Esophagus muscularis mucosa (tissue), 4 donors: ENCODE measurements at regions not wholly inside any gene's neighbourhood (a gene's known extent, or its start where the extent isn't known, plus 50 kb on each side); places are given as distances from the start of the nearest gene placed in this dataset.

ENCODE experiments used
- CTCF ChIP-seq, 3 experiments: fragments of 200-600 bp in 2 of 3; fragments of 450-650 bp in 1 of 3; sonication (generic) in 2 of 3; IDR thresholded peaks; one replicate each; pipeline ENCODE4 v1.5.1; 2017 to 2019; ENCODE audit warnings: antibody characterized with exemption in 3 of 3, mild to moderate bottlenecking in 2 of 3, moderate library complexity in 1 of 3
- EP300 ChIP-seq: sonication (generic); formaldehyde crosslinking; IDR thresholded peaks from one replicate; pipeline ENCODE4 v1.6.1; 2017; ENCODE audit warnings: antibody characterized with exemption
- POLR2A ChIP-seq: fragments of 450-650 bp; IDR thresholded peaks from one replicate; pipeline ENCODE4 v1.6.1; 2017; ENCODE audit warnings: antibody characterized with exemption, moderate library complexity, mild to moderate bottlenecking, low read depth
- POLR2AphosphoS5 ChIP-seq, 2 donors: sonication (generic); formaldehyde crosslinking; IDR thresholded peaks; one replicate each; pipeline ENCODE4 v1.6.1; 2017; ENCODE audit warnings: antibody characterized with exemption in 2 of 2

DNA sequence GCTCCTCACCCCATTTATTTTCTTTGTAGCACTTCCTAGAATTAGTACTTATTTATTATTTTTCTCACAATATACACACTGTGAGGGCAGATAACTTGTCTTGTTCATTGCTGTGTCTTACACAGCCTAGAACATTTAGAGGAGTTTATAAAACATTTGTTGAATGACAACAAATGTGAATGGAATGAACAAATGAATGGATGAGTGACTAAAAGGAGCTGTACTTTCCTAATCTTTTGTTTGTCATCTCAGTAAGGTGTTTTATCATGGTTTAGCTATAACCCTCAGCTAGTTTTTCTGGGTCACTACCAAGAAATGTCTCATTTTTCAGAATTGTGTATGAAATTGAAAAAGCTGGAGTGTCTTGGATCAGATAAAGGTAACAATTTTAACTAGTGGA lies 239.3 kb upstream of the KCNK2 start:
- TF ChIP-seq POLR2A: no peak
- TF ChIP-seq CTCF (IDR thresholded peaks at IDR 0.05): no peak
- TF ChIP-seq POLR2AphosphoS5 (IDR thresholded peaks at IDR 0.05): no peak
- no peak for TF ChIP-seq EP300
